HCEC 1CT (cell line): ENCODE measurements at regions not wholly inside any gene's neighbourhood (a gene's known extent, or its start where the extent isn't known, plus 50 kb on each side); places are given as distances from the start of the nearest gene placed in this dataset.

Source experiments
- DNase-seq: peaks from one replicate; pipeline ENCODE4 v3.0.0-alpha.2; 2017

DNA sequence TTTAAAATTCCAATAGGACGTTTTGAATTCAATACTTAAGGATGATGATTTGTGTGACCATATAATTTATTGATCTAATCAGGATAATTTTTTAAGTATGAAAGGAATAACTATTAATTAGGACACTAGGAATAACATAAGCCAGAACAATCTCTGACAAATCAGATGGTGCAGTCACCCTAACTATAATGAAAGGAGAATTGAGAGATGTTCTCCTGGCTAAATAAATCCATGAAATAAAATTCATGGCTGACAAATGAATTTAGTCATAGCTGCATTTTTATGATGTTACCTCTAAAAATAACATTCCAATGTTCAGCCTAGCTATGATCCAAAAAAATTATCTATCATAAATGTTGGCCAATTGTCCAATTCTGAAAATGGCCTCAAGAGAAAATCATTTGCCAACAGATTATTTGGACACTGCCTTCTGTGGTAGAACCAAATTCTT, 190.6 kb upstream of the NEIL3 start:
- peak; percentile 56 for DNase-seq

DNA sequence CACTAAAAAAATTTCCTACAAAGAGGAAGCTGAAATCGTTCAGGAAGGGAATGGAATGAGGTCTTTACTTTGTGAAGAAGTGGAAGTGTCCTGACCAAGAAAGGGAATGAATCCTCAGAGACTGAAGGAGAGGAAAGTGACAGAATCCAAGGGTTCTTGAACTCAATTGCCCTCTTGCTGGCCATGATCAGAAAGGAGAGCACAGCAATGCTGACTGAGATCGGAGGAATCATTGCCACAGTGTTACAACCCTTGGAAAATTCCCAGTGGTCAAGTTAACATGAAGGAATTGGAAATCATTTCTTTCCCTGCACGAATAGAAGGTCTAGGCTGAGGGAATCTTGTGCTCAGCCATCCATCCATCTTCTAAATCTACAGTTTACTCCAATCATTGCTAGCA, 190.0 kb upstream of the NEIL3 start:
- DNase-seq: no peak

DNA sequence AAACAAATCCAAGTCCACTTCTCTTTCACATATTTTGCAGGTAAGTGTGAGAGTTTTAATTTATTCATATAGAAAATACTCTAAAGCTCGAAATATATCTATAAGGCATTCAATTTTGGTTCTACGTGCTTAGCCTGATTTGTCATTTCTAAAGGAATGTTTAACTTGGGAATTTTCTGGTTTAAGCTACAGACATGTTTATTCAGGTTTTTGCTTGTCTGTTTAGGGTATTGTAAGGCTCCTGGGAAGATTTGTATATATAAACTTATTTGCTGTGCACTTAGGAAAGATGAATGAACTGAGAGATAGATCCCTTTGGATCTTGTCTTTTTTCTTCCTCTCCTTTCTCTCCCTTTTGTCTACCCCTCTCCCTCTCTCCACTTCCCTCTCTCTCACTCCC, 185.9 kb upstream of the NEIL3 start:
- no peak for DNase-seq

DNA sequence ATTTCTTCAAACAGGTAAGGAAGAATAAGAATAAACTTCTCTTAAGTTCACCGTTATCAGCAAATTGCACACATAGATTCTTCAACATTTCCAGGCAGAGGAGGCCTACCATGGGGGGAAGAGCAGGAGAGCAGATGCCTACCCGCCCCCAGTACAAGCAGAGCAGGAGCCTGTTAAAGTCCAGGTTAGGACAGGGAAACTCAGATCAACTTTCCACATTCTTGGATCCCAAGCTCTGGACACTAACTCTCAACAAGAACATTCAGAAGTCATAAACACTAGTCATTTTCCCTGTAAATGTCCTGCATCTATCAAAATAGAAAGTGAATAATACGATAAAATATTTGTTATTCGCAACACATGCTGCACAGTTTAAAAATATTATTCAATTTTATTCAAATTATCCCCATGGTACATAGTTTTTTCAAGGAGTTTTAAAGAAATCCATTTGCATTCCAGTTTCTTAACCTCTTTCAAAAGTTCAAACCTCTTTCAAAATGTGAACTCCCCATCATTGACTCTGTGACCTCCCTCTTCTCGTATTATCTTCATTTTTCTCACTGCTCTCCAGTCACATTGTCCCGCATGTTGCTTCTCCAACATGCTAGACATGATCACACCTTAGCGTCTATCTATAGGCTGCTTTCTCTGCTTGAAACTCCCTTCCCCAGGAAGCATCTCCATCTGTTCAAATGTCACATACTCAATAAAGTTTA, 185.2 kb upstream of the NEIL3 start:
- no peak for DNase-seq

DNA sequence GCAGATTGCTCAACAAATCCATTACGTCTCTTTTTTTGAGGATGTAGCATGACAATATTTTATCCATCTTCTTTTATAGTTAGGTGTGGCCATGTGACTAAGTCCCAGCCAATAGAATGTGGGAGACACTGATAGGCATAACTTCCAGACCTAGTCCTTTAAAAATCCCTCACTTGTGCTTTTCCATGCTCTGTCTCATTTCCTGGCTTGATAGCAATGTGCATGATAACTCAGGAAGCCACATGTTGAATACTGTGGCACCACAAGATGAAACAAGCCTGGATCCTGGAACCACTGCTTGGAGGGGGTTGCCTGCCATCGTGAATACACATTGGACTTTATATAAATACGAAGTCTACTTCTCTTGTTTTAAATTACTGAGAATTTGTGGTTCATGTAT, 184.0 kb upstream of the NEIL3 start:
- no peak for DNase-seq

DNA sequence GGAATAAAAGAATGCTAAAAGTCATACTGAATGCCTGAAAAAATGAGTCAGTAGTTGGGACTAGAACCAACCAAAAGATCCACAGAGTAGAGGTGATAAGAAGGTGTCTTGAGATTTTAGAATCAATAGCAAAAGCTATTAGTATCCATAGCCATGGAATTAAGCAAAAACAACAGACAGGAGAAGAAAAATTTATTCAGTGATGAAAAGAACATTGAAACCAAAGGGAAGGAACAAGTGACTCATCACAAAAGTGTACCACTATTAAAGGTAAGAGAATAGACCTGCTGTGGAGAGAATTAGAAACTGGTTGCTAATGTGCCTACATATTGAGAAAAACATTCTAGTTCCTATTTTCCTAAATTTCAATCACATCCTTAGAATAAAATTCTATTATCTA, 182.0 kb upstream of the NEIL3 start:
- no peak for DNase-seq

DNA sequence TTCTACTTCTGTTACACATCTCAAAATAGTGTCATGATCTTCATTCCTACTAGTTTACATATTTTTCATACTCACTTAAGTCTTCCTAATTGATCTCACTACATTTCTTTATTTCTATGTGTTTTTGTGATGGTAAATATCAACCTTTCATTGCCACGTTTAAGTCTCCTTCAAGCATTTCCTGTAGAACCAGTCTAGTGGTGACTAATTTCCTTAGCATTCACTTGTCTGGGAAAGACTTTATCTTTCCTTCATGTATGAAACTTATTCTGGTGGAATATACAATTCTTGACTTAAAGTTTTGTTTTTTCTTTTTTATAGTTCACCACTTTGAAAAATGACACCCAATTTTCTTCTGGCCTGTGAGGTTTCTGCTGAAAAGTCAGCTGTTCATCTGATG, 181.4 kb upstream of the NEIL3 start:
- DNase-seq: peak; percentile 2

DNA sequence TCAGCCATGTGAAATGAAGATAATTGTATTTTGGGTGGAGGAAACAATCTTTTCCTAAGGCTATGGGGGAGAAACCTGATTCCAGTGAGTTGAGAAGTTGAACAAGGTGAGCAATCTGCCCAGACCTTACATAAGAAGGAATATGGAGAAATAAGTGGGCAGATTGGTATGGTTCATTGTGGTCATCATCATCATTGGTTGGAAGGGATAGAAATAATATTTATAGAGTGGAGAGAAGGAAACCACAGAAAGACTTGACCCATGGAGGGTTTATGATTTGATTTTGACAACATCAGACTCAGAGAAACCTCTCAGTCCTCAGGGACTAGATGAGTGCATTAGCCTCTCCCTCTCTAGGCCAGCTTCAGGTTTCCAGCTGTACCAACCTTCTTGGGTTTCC, 177.9 kb upstream of the NEIL3 start:
- DNase-seq: no peak

DNA sequence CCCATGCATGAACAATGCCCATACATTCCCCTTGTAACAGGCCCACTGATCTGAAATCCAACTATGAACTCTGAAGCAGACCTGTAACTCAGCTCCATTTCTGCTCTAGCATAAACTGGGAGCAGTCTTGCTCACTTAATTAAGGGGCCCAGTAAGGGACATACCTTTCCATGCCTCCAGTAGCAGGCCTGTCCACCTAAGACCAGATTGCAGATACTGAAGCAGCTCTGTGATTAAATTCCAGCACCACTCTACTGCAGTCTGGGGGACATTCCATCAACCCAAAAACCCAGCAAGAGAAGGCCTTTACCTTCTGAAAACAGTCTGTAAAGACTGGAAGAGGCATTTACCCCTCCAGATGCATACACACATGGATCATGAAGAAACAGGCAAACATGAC, 162.0 kb upstream of the NEIL3 start:
- DNase-seq: no peak

DNA sequence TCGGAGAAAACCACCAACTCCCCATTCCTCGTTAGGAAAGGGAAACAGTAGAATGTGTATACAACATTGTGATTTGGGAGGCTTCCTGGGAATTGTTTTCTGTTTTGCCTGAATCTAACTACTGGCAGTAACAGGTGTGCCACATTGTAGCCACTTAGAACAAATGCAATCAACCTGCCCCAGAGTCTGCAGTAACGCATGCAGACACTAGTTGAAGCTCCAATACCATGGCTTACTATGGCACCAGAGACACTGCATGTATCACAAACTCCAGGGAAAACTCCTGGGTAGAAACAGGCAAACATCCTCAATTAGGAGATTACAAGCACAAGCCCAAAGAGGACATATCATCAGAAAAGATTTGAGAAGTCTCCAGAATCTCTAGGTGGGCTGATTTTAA, 154.2 kb upstream of the NEIL3 start:
- no peak for DNase-seq

DNA sequence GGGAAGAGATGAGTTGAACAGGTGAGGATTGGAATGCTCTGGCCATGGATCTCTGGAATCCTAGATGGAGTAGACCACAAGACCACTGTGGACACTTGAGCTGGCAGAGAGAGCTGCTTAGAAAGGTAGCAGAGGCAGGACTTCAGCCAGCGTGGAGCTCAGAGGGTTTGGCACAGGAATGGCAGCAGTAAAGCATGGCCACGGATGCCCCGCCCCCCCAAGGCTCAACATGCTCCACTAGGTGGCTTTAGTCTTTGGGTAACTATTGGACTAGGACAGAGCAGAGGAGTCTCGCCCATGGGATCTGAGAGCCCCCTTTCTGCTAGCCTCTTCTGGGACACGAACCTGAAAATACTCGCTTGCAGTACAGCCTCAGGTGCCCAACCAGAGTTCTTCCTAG, 150.1 kb upstream of the NEIL3 start:
- no peak for DNase-seq

DNA sequence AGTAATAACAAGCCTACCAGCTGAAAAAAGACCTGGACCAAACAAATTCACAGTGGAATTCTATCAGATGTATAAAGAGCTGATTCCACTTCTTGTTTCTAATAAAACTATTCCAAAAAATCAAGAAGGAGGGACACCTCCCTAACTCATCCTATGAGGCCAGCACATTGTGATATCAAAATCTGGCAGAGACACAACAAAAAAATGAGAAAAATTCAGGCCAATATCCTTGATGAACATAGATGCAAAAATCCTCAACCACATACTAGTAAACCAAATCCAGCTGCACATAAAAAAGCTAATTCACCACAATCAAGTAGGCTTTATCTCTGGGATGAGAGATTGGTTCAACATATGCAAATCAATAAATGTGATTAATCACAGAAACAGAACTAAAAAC, 147.9 kb upstream of the NEIL3 start:
- no peak for DNase-seq

DNA sequence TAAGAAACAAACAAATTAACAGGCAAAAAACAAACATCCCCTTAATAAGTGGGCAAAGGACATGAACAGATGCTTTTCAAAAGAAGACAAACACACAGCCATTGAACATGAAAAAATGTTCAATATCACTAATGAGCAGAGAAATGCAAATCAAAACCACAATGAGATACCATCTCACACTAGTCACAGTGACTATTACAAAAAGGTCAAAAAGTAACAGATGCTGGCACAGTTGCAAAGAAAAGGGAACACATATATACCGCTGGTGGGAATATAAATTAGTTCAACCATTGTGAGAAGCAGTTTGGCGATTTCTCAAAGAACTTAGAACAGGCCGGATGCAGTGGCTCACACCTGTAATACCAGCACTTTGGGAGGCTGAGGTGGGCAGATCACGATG, 146.1 kb upstream of the NEIL3 start:
- peak; percentile 54 for DNase-seq

DNA sequence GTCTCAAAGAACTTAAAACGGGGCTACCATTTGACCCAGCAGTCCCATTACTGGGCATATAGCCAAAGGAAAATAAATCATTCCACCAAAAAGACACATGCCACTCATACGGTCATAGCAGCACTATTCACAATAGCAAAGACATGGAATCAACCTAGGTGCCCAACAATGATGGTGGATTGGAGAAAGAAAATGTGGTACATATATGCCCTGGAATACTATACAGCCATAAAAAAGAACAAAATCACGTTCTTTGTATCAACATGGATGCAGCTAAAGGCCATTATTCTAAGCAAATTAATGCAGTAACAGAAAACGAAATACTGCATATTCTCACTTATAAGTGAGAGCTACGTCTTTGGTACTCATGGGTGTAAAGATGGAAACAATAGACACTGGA, 138.1 kb upstream of the NEIL3 start:
- no peak for DNase-seq

DNA sequence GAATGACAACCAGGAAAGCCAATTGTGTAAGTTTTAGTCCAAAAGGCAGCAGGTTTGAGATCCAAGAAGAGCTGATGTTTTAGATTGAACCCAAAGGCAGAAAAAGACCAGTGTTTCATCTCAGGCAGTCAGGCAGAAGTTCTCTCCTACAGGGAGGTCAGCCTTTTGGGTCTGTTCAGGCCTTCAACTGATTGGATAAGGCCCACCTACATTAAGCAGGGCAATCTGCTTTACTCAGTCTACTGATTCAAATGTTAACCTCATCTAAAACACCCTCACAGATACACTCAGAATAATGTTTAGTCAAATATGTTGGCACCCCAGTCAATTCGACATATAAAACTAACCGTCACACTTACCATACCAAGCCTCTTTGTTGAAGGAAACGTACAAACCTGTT, 134.2 kb upstream of the NEIL3 start:
- DNase-seq: no peak

DNA sequence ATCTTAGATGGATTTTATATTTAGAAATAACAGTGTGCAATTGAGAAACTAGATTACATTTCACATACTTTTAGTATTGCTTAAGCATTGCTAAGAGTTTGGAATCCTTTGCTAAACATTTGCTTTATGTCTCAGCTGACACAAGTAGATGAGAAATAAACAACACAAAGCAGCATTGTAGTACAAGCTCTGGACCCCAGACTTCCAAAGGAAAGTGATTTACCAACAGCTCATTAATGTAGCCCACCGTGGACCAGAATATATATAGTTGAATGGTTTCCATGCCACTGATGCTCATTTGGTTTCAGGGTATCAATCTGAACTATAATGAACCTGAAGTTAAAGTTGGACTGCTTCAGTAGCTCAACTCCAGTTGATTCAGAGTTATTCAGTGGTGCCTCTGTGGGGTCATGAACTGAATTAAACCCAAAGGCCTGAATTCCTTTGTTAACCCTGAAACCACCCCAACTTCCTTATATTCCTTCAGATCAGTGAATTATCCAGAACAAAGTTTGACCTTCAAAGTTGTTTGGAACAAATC, 132.1 kb upstream of the NEIL3 start:
- peak; percentile 72 for DNase-seq

DNA sequence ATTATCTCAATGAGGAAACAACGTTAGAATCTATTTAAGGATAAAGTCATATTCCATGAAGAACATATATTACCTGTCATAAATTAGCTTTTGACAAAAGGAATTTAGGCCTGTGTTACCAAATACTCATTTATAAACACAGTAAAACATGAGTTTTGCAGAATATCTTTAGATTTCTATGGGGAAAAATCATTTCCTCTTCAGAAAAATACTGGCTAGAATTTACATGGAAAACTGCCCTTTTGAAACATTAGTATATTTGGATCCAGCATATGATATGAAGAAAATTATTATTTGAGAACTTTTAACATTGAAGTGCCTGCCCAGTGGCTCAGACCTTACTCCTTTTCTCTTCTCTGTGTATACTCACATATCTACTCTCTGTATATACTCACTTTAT, 131.4 kb upstream of the NEIL3 start:
- no peak for DNase-seq

DNA sequence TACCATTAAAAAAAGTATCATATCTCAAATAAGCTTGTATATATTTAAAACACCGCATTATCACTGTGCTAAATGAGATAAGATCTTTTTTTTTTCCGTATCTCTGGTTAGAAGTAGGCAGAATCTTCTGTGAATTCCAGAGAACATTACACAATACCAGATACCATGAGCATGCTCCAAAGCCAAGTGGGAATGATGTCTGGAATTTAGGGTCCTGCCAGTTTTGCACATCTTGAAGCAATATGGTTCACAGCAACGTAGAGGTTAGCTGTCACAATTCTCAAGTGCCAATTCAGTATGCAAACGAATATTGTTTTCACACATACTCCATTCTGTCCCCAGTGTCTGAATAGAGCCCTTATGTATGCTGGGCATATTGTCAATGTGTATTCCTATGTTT, 127.5 kb upstream of the NEIL3 start:
- DNase-seq: no peak

DNA sequence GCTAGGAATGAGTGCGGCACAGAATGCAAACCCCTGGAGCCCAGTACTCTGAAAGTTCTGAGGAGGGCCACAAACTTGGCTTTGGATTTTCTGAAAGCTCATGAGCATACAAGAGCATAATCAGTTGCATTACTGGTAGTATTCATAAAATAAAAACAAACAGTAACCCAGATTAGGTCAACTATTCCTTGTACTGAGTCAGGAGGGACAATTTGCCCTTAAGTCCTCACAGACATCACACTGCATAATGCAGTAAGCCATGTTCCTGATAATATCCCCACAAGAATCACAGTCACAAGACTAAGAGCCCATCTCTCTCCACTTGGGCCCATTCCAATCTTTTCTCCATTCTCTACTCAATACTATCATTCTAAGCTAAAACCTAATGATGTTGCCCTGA, 126.9 kb upstream of the NEIL3 start:
- no peak for DNase-seq

DNA sequence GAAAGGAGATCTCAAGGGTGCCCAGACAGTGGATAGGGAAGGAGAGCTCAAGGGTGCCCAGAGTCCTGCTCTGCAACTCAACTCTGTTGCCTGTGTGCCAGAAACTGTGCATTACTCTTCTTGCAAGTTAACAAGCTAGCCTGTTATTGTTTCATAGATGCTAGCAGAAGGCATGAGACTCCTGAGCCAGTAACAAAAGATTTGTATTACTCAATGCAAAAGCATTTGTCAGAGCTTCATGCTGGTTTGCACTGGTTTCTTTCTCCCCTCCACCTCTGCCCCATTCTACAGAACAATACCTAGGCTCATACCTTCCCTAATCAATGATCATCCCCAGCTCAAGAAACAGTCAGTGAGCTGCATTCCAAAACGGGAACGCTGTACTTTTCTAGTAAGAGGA, 124.5 kb upstream of the NEIL3 start:
- peak; percentile 9 for DNase-seq

DNA sequence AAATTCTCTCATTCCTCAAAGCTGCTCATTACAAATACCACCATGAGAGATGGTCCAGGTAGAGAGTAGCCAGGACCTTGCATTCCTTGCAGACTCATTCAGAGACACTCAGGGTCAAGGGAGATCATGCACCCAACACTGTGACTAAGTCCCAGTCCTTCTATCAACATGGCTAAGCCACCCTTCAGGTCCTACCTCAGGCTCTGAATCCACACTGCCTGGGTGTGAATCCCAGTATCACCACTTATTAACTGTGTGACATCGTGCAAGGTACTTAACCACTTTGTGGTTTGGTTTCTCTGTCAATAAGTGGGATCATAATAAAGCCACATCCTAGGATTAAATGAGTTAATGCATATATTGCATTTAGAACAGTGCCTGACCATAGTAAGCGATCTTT, 124.1 kb upstream of the NEIL3 start:
- no peak for DNase-seq

DNA sequence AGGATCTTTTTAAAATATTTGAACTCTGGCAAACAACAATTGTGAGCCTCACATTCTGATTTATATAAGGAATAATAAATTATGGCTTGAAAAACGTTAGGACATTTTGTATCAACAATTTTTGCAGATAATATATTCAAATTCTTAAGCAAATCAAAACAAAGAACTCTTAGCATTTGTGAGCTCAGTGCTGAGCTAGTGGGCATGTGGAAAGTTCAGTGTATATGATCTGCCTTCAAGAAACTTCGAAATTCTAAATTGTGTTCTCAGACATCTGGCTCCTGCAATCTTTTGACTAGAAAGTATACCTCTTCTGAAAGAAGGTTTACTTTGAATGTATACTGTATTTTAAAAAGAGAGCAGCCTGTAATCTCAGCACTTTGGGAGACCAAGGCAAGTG, 122.3 kb upstream of the NEIL3 start:
- DNase-seq: no peak

DNA sequence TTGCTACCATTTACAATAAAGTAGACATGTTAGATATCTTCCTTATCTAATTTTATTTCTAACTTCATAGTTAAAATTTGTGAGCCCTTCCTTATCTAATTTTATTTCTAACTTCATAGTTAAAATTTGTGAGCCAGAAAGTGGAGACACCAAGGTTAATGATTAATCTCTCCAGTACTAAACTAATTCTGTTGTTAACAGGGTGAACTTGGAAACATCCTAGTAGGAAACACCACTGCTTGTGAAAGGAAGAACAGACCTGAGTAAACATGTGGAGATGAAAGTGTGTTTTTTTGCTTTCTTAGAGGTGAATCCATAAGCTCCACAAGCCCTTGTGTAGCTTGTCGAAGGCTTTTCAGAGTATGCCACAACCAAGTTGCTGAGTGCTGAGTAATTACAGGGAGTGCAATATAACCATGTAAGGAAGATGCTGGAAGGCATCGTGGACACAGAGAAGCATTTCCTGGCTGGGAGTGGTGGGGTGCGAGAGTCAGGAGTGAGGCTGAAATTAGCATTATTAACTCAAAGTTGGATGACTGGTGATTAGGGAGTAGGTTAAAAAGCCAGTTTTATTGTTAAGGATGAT, 118.6 kb upstream of the NEIL3 start:
- DNase-seq: peak; percentile 14

DNA sequence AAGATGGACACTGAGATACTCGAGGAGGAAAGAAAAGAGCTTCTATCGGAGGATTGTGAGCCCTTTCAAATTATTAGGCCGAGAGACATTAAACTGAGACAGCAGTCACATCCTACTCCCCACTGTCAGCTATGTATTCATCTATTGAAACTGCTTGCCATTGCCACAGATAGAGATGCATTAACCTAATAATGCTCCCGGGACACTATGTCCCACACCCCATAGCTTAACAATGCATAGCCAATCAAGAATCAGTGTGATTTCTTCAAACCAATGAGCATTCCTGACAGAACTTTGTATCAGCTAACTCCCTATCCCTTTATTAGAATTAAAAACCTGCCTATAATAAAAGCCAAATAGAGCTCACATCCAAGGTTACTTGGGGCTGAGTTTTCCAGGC, 118.1 kb upstream of the NEIL3 start:
- no peak for DNase-seq

DNA sequence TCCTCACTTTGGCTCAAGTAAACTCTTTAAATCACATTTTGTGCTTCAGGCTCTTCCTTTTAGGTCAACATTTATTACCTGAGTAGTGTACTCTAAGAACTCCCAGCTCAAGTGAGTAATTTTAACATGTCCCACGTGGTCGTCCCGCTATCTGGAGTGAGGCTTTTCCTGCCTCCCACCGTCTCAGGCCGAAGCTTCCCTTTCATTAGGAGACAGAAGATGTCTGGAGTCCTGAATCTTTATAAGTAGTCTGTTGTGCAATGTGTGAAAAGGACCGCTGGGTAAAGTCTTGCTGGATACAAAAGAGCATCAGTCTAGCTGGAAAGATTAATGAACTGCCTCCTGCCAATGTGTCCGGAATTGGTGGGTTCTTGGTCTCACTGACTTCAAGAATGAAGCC, 117.7 kb upstream of the NEIL3 start:
- no peak for DNase-seq
